ENCODE measurements at regions not wholly inside any gene's neighbourhood (a gene's known extent, or its start where the extent isn't known, plus 50 kb on each side); places are given as distances from the start of the nearest gene placed in this dataset.

- TF ChIP-seq POLR2A (IDR thresholded peaks at IDR 0.05) (no peak), CTCF (IDR thresholded peaks at IDR 0.05) (no peak), POLR2AphosphoS5 (IDR thresholded peaks at IDR 0.05) (no peak)
- Histone ChIP-seq H3K36me3 (no peaks in the 10 kb centered on the region), H3K4me1 (no peaks in the 10 kb centered on the region), H3K27me3 (no peaks in the 10 kb centered on the region), H3K4me3 (no peak overlapping the region), H3K9me3 (no peaks in the 10 kb centered on the region), H3K27ac (no peak overlapping the region)
- no peak for DNase-seq (ENCODE audit: low spot score in 2 of 2)
- intact Hi-C loops (cut with DNase I; ENCODE audit: low total_unique reads): no loop called here
Measured at GRCh38 chr11:28702871-28703270, 594.7 kb downstream of the METTL15 start.

DNA sequence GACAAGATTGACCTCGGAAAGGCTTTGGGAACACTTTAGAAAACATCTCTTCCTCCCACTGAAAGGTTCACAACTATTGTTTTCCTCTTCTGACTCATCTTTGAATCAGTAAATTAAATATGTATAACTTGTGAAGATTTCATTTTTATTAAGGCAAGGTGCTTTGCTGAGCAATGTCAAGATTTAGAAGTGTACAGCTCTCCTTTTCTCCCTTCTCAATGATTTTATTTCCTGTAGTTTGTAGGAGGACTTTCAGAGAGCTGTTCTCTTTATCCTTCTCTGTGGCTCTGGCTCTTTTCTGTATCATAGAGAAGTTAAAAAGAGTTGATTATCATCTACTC, 594.2 kb downstream of the METTL15 start:
- Histone ChIP-seq H3K27me3 (no peaks in the 10 kb centered on the region), H3K27ac (no peak overlapping the region), H3K9me3 (no peaks in the 10 kb centered on the region), H3K4me1 (no peaks in the 10 kb centered on the region), H3K36me3 (no peaks in the 10 kb centered on the region), H3K4me3 (no peak overlapping the region)
- no peak for TF ChIP-seq CTCF (IDR thresholded peaks at IDR 0.05)
- no peak for TF ChIP-seq POLR2AphosphoS5 (IDR thresholded peaks at IDR 0.05)
- no peak for TF ChIP-seq POLR2A (IDR thresholded peaks at IDR 0.05)
- no peak for DNase-seq (ENCODE audit: low spot score in 2 of 2)
- intact Hi-C loops (cut with DNase I; ENCODE audit: low total_unique reads): no loop called here

DNA sequence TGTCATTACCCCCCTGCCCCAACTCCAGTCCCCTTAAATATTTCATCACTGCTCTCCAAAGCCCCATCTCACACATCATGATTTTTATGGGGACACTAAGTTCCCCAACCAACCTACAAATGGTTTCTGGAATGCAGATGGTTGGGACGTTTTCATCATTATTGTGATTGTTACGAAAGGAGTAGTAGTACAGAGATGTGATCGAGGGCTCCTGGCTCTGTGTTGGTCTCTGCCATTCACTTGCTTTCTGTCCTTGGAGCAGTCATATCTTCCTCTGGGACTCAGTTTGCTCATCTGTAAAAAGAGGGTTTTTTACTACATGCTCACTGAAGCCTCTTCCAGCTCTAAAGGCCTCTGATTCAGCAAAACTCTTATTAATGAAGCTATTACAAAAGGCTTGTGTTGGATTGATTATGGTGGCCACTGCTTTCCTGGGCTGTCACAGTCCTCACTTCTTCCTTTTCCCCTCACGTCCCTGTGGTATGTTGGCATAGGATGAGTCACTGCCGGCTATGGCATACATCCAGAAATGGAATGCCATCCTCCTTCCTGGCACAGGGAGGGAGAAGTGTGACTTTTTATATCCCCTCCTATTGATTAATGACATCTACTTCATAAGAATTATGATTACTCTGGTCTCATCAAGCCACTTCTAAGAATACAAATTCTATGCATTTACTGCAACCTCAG, 593.7 kb downstream of the METTL15 start:
- no peak for TF ChIP-seq POLR2A (IDR thresholded peaks at IDR 0.05)
- TF ChIP-seq POLR2AphosphoS5 (IDR thresholded peaks at IDR 0.05): no peak
- TF ChIP-seq CTCF (IDR thresholded peaks at IDR 0.05): no peak
- Histone ChIP-seq H3K36me3 (no peaks in the 10 kb centered on the region), H3K27ac (no peak overlapping the region), H3K4me1 (no peaks in the 10 kb centered on the region), H3K4me3 (no peak overlapping the region), H3K9me3 (no peaks in the 10 kb centered on the region), H3K27me3 (no peaks in the 10 kb centered on the region)
- peak in 1 of 2 donors; percentile 52 for DNase-seq (ENCODE audit: low spot score in 2 of 2)
- intact Hi-C loops (cut with DNase I; ENCODE audit: low total_unique reads): no loop called here

GRCh38 chr11:28699701-28700100, 591.5 kb downstream of the METTL15 start:
- Histone ChIP-seq H3K27me3 (no peaks in the 10 kb centered on the region), H3K9me3 (no peaks in the 10 kb centered on the region), H3K4me3 (no peak overlapping the region), H3K27ac (no peak overlapping the region), H3K4me1 (no peaks in the 10 kb centered on the region), H3K36me3 (no peaks in the 10 kb centered on the region)
- TF ChIP-seq POLR2AphosphoS5 (IDR thresholded peaks at IDR 0.05): no peak
- TF ChIP-seq CTCF (IDR thresholded peaks at IDR 0.05): no peak
- no peak for TF ChIP-seq POLR2A (IDR thresholded peaks at IDR 0.05)
- intact Hi-C loops (cut with DNase I; ENCODE audit: low total_unique reads): no loop called here
- DNase-seq (ENCODE audit: low spot score in 2 of 2): no peak

DNA sequence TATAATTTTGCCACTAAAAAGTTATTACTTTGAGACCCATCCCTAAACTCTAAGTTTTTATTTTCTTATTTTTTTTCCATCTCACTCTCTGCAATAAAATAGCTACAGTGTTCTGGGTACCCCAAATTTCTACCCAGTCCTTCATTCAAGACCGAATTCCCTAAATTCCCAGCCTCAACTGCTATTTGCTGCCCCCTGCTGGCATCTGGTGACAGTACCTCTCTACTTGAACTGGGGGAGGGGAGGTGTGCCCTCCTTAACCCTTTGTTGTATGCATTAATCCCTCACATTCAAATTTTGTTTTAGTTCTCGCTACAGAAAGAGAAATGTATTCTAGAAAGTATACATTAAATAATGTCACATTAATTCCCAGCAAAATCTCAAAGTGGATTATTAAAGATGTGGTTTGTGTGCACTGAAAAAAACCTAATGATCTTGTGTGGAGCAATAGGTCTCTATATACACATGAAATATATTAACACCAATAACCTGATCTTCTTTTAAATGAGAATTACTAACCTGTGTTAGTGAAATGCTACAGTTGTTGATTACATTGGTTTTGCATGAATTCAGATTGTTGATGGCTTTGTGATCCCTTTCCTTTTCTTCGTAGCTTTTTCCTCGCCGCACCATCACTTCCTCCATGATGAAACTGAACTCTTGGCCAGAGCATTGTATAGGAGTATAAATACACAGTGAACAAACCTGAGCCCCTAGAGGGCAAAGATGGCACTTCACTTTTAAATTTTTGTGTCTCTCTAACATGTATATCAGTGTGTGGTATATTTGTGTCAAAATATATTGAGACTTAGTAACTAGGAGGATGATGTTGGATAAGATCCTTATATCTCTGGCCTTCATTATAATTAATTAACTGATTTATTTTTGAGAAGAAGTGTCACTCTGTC, 590.0 kb downstream of the METTL15 start:
- Histone ChIP-seq H3K36me3 (no peaks in the 10 kb centered on the region), H3K27me3 (no peaks in the 10 kb centered on the region), H3K27ac (no peak overlapping the region), H3K4me3 (no peak overlapping the region), H3K4me1 (no peaks in the 10 kb centered on the region), H3K9me3 (no peaks in the 10 kb centered on the region)
- no peak for DNase-seq (ENCODE audit: low spot score in 2 of 2)
- intact Hi-C loops (cut with DNase I; ENCODE audit: low total_unique reads): no loop called here
- TF ChIP-seq POLR2A (IDR thresholded peaks at IDR 0.05) (no peak), CTCF (IDR thresholded peaks at IDR 0.05) (peak in 2 of 3 donors; percentile 25 to 71), POLR2AphosphoS5 (IDR thresholded peaks at IDR 0.05) (no peak)

Measured in breast epithelium (tissue), 4 donors.